GM04504 (cell line): ENCODE measurements at regions not wholly inside any gene's neighbourhood (a gene's known extent, or its start where the extent isn't known, plus 50 kb on each side); places are given as distances from the start of the nearest gene placed in this dataset.

Source experiments
- DNase-seq: peaks from one replicate; pipeline ENCODE4 v3.0.0-alpha.2; 2012; ENCODE audit warnings: low read depth

- DNase-seq, result no peak
Measured at GRCh38 chr1:103854279-103854678, 104.6 kb downstream of the AMY1C start.

GRCh38 chr1:103859721-103860120 lies 110.0 kb downstream of the AMY1C start:
- DNase-seq, result no peak

GRCh38 chr1:103898576-103899345 lies 149.1 kb downstream of the AMY1C start:
- no peak for DNase-seq

- DNase-seq, result no peak
Measured at GRCh38 chr1:103900005-103900404, 150.3 kb downstream of the AMY1C start.

- DNase-seq, result no peak
Measured at GRCh38 chr1:103901072-103901471, 151.4 kb downstream of the AMY1C start.

GRCh38 chr1:103905363-103905762 lies 155.7 kb downstream of the AMY1C start:
- DNase-seq, result no peak

- no peak for DNase-seq
Measured at GRCh38 chr1:103911450-103911849, 161.8 kb downstream of the AMY1C start.

GRCh38 chr1:103917795-103918194 lies 168.1 kb downstream of the AMY1C start:
- DNase-seq, result no peak

GRCh38 chr1:103931891-103932290 lies 182.2 kb downstream of the AMY1C start:
- DNase-seq, result no peak

GRCh38 chr1:103937763-103938357 lies 188.2 kb downstream of the AMY1C start:
- no peak for DNase-seq

- DNase-seq, result no peak
Measured at GRCh38 chr1:103941086-103941485, 191.4 kb downstream of the AMY1C start.

- no peak for DNase-seq
Measured at GRCh38 chr1:103942029-103942428, 192.3 kb downstream of the AMY1C start.

- no peak for DNase-seq
Measured at GRCh38 chr1:103945774-103946173, 196.1 kb downstream of the AMY1C start.

- no peak for DNase-seq
Measured at GRCh38 chr1:103948526-103948925, 198.8 kb downstream of the AMY1C start.

- no peak for DNase-seq
Measured at GRCh38 chr1:103949779-103950178, 200.1 kb downstream of the AMY1C start.

- DNase-seq, result no peak
Measured at GRCh38 chr1:103953386-103953785, 203.7 kb downstream of the AMY1C start.

- no peak for DNase-seq
Measured at GRCh38 chr1:103958699-103959098, 209.0 kb downstream of the AMY1C start.

GRCh38 chr1:103959565-103959964 lies 209.9 kb downstream of the AMY1C start:
- DNase-seq, result no peak

- DNase-seq, result no peak
Measured at GRCh38 chr1:103960045-103960444, 210.3 kb downstream of the AMY1C start.

GRCh38 chr1:103960710-103961109 lies 211.0 kb downstream of the AMY1C start:
- DNase-seq, result no peak

GRCh38 chr1:103986792-103987191 lies 237.1 kb downstream of the AMY1C start:
- no peak for DNase-seq

- no peak for DNase-seq
Measured at GRCh38 chr1:103997631-103998030, 247.9 kb downstream of the AMY1C start.

GRCh38 chr1:104018922-104019674 lies 269.4 kb downstream of the AMY1C start:
- no peak for DNase-seq
